CD4-positive, alpha-beta T cell treated with Interleukin-4 for 1 hour (primary cell): ENCODE measurements at regions not wholly inside any gene's neighbourhood (a gene's known extent, or its start where the extent isn't known, plus 50 kb on each side); places are given as distances from the start of the nearest gene placed in this dataset.

ENCODE experiments used
- DNase-seq, 2 donors: peaks; one replicate each; pipeline ENCODE4 v3.0.0-alpha.2; 2020 to 2022

- DNase-seq: no peak
Measured at GRCh38 chr12:68452078-68452715, 120.0 kb upstream of the MDM1 start.

- DNase-seq: no peak
Measured at GRCh38 chr12:68453278-68453677, 121.1 kb upstream of the MDM1 start.

GRCh38 chr12:68453876-68454275 lies 121.7 kb upstream of the MDM1 start:
- DNase-seq: no peak

- DNase-seq: no peak
Measured at GRCh38 chr12:68454892-68455291, 122.7 kb upstream of the MDM1 start.

GRCh38 chr12:68455691-68456345 lies 123.7 kb upstream of the MDM1 start:
- DNase-seq: no peak

- DNase-seq: no peak
Measured at GRCh38 chr12:68458866-68459265, 126.7 kb upstream of the MDM1 start.

- DNase-seq: no peak
Measured at GRCh38 chr12:68460236-68460635, 128.1 kb upstream of the MDM1 start.

- DNase-seq: no peak
Measured at GRCh38 chr12:68461645-68462044, 129.5 kb upstream of the MDM1 start.

GRCh38 chr12:68462803-68463202 lies 130.6 kb upstream of the MDM1 start:
- peak in 1 of 2 donors; percentile 50 for DNase-seq

GRCh38 chr12:68465227-68465626 lies 133.1 kb upstream of the MDM1 start:
- DNase-seq: no peak

GRCh38 chr12:68467514-68467913 lies 135.4 kb upstream of the MDM1 start:
- DNase-seq: no peak

GRCh38 chr12:68468036-68468435 lies 135.9 kb upstream of the MDM1 start:
- no peak for DNase-seq

GRCh38 chr12:68469113-68469512 lies 137.0 kb upstream of the MDM1 start:
- DNase-seq: no peak

GRCh38 chr12:68470664-68471328 lies 138.6 kb upstream of the MDM1 start:
- no peak for DNase-seq

- DNase-seq: no peak
Measured at GRCh38 chr12:68474467-68475204, 136.1 kb upstream of the RAP1B start.

- DNase-seq: no peak
Measured at GRCh38 chr12:68476794-68477193, 133.9 kb upstream of the RAP1B start.

- DNase-seq: no peak
Measured at GRCh38 chr12:68477261-68477772, 133.4 kb upstream of the RAP1B start.

- DNase-seq: no peak
Measured at GRCh38 chr12:68477906-68478305, 132.8 kb upstream of the RAP1B start.

GRCh38 chr12:68478516-68479260 lies 132.0 kb upstream of the RAP1B start:
- no peak for DNase-seq

- DNase-seq: no peak
Measured at GRCh38 chr12:68479261-68479895, 131.3 kb upstream of the RAP1B start.

- DNase-seq: no peak
Measured at GRCh38 chr12:68479896-68480291, 130.8 kb upstream of the RAP1B start.

GRCh38 chr12:68480526-68480925 lies 130.2 kb upstream of the RAP1B start:
- no peak for DNase-seq
